Muscle of leg (tissue), 3 donors: ENCODE measurements at regions not wholly inside any gene's neighbourhood (a gene's known extent, or its start where the extent isn't known, plus 50 kb on each side); places are given as distances from the start of the nearest gene placed in this dataset.
"Not testable (repeated sequence)": the region's sequence is repeated elsewhere in the genome, so short reads cannot be mapped to it uniquely, and the experiment has no call there.

Experiments used
- DNase-seq: peaks from one replicate; pipeline ENCODE4 v3.0.0; 2013
- H3K27ac ChIP-seq: one replicate; pipeline ENCODE4 v1.5.1; 2013; ENCODE audit warnings: mild to moderate bottlenecking, low read length, control low read depth
- H3K27me3 ChIP-seq: one replicate; pipeline ENCODE4 v1.6.1; 2013; ENCODE audit warnings: low read length; ENCODE audit not compliant: control insufficient read depth, insufficient read depth
- H3K36me3 ChIP-seq: one replicate; pipeline ENCODE4 v1.6.1; 2013; ENCODE audit warnings: low read length; ENCODE audit not compliant: control insufficient read depth, insufficient read depth
- H3K4me1 ChIP-seq: one replicate; pipeline ENCODE4 v1.6.1; 2013; ENCODE audit warnings: low read length; ENCODE audit not compliant: control insufficient read depth, insufficient read depth
- H3K4me3 ChIP-seq: one replicate; pipeline ENCODE4 v1.5.1; 2013; ENCODE audit warnings: low read length, control low read depth
- H3K9me3 ChIP-seq: replicated peaks from 2 replicates; pipeline ENCODE4 v1.6.1; 2013; ENCODE audit warnings: low read depth, low read length; ENCODE audit not compliant: control insufficient read depth
- WGBS: methylation state at CpG from one replicate; pipeline ENCODE4 v1.1.5; 2013; ENCODE audit warnings: missing lambda C conversion rate; ENCODE audit not compliant: insufficient coverage; 5-methylcytosine and 5-hydroxymethylcytosine counted together

- 26% methylated on average over 5 of the region's 6 CpGs for WGBS
- H3K27ac ChIP-seq = no peak overlapping the region
- H3K4me1 ChIP-seq = no peaks in the 10 kb centered on the region
- no peaks in the 10 kb centered on the region for H3K27me3 ChIP-seq
- no peak overlapping the region for H3K4me3 ChIP-seq
- H3K9me3 ChIP-seq = no peaks in the 10 kb centered on the region
- no peaks in the 10 kb centered on the region for H3K36me3 ChIP-seq
- peak; percentile 56 for DNase-seq
These were observed 283.2 kb downstream of the INSIG2 start for GRCh38 chr2:118371515-118371914.

GRCh38 chr2:118369521-118369920 lies 281.2 kb downstream of the INSIG2 start:
- not testable (repeated sequence) for H3K27ac ChIP-seq, H3K9me3 ChIP-seq, H3K27me3 ChIP-seq, H3K4me1 ChIP-seq, DNase-seq, H3K4me3 ChIP-seq, H3K36me3 ChIP-seq
- WGBS = 37% methylated on average over 2 of the region's 7 CpGs

GRCh38 chr2:118363604-118364003 lies 275.3 kb downstream of the INSIG2 start:
- H3K36me3 ChIP-seq = no peaks in the 10 kb centered on the region
- no peak overlapping the region for H3K27ac ChIP-seq
- no peak overlapping the region for H3K4me3 ChIP-seq
- H3K9me3 ChIP-seq = no peaks in the 10 kb centered on the region
- no peak for DNase-seq
- no CpG with 5 or more reads among the region's 2 CpGs for WGBS
- no peaks in the 10 kb centered on the region for H3K27me3 ChIP-seq
- H3K4me1 ChIP-seq = no peaks in the 10 kb centered on the region

- no peaks in the 10 kb centered on the region for H3K27me3 ChIP-seq
- no peaks in the 10 kb centered on the region for H3K4me1 ChIP-seq
- H3K9me3 ChIP-seq = peaks cover 2% of the 10 kb centered on the region
- no CpG with 5 or more reads among the region's 1 CpG for WGBS
- H3K27ac ChIP-seq = no peak overlapping the region
- no peaks in the 10 kb centered on the region for H3K36me3 ChIP-seq
- H3K4me3 ChIP-seq = no peak overlapping the region
- DNase-seq = no peak
These were observed 267.8 kb downstream of the INSIG2 start for GRCh38 chr2:118356051-118356450.

- Histone ChIP-seq H3K27me3 (no peaks in the 10 kb centered on the region), H3K27ac (no peak overlapping the region), H3K36me3 (no peaks in the 10 kb centered on the region), H3K4me1 (no peaks in the 10 kb centered on the region), H3K4me3 (no peak overlapping the region), H3K9me3 (no peaks in the 10 kb centered on the region)
- 49% methylated on average over 2 of the region's 2 CpGs for WGBS
- no peak for DNase-seq
These were observed 263.5 kb downstream of the INSIG2 start for GRCh38 chr2:118351796-118352195.

GRCh38 chr2:118350621-118351020 lies 262.4 kb downstream of the INSIG2 start:
- Histone ChIP-seq H3K27me3 (no peaks in the 10 kb centered on the region), H3K4me3 (no peak overlapping the region), H3K27ac (no peak overlapping the region), H3K4me1 (no peaks in the 10 kb centered on the region), H3K36me3 (no peaks in the 10 kb centered on the region), H3K9me3 (no peaks in the 10 kb centered on the region)
- no CpG with 5 or more reads among the region's 1 CpG for WGBS
- DNase-seq = no peak

- no peak for DNase-seq
- no peaks in the 10 kb centered on the region for H3K4me1 ChIP-seq
- 47% methylated on average over 2 of the region's 2 CpGs for WGBS
These were observed 261.1 kb downstream of the INSIG2 start for GRCh38 chr2:118349365-118349764.

GRCh38 chr2:118348380-118349034 lies 260.2 kb downstream of the INSIG2 start:
- H3K9me3 ChIP-seq = no peaks in the 10 kb centered on the region
- H3K27me3 ChIP-seq = no peaks in the 10 kb centered on the region
- H3K36me3 ChIP-seq = no peaks in the 10 kb centered on the region
- H3K27ac ChIP-seq = no peak overlapping the region
- no CpG with 5 or more reads among the region's 4 CpGs for WGBS
- H3K4me1 ChIP-seq = no peaks in the 10 kb centered on the region
- no peak overlapping the region for H3K4me3 ChIP-seq
- peak; percentile 10 for DNase-seq

More at GRCh38 chr2:118349365-118349764, 261.1 kb downstream of the INSIG2 start:
- H3K9me3 ChIP-seq = no peaks in the 10 kb centered on the region
- no peaks in the 10 kb centered on the region for H3K27me3 ChIP-seq
- H3K27ac ChIP-seq = no peak overlapping the region
- no peak overlapping the region for H3K4me3 ChIP-seq
- no peaks in the 10 kb centered on the region for H3K36me3 ChIP-seq

- Histone ChIP-seq H3K36me3 (no peaks in the 10 kb centered on the region), H3K9me3 (peaks cover under 1% of the 10 kb centered on the region), H3K4me1 (no peaks in the 10 kb centered on the region), H3K27me3 (no peaks in the 10 kb centered on the region), H3K27ac (no peak overlapping the region), H3K4me3 (no peak overlapping the region)
- 100% methylated on average over 1 of the region's 3 CpGs for WGBS
- DNase-seq = no peak
These were observed 257.2 kb downstream of the INSIG2 start for GRCh38 chr2:118345465-118345864.

GRCh38 chr2:118340103-118340502 lies 251.8 kb downstream of the INSIG2 start:
- Histone ChIP-seq H3K27ac (no peak overlapping the region), H3K9me3 (peaks cover 8% of the 10 kb centered on the region), H3K4me1 (no peaks in the 10 kb centered on the region), H3K27me3 (no peaks in the 10 kb centered on the region), H3K4me3 (no peak overlapping the region), H3K36me3 (no peaks in the 10 kb centered on the region)
- 76% methylated on average over 4 of the region's 5 CpGs for WGBS
- no peak for DNase-seq

- Histone ChIP-seq H3K36me3 (no peaks in the 10 kb centered on the region), H3K9me3 (peaks cover 8% of the 10 kb centered on the region), H3K4me1 (no peaks in the 10 kb centered on the region), H3K27ac (no peak overlapping the region), H3K27me3 (no peaks in the 10 kb centered on the region), H3K4me3 (no peak overlapping the region)
- DNase-seq = no peak
- no CpG with 5 or more reads among the region's 1 CpG for WGBS
These were observed 251.1 kb downstream of the INSIG2 start for GRCh38 chr2:118339386-118339785.
